Keratinocyte (primary cell): ENCODE measurements at regions not wholly inside any gene's neighbourhood (a gene's known extent, or its start where the extent isn't known, plus 50 kb on each side); places are given as distances from the start of the nearest gene placed in this dataset.

Experiments used
- DNase-seq: peaks from one replicate; pipeline ENCODE4 v3.0.0-alpha.2; 2011; ENCODE audit warnings: low read depth, missing footprints, low spot score
- FAIRE-seq: peaks from 2 replicates; lab custom pipeline; 2011; peaks lifted over from hg19 to GRCh38; lab: Jason Lieb, UNC
- H2AFZ ChIP-seq: 2 replicates; pipeline ENCODE4 v1.6.0; 2012; ENCODE audit warnings: low read length, control low read depth, inconsistent platforms; ENCODE audit not compliant: control insufficient read depth
- H3K27ac ChIP-seq: 2 replicates; pipeline ENCODE4 v1.5.1; 2011; ENCODE audit warnings: low read length; ENCODE audit not compliant: control insufficient read depth, insufficient read depth
- H3K27me3 ChIP-seq: 3 replicates; pipeline ENCODE4 v1.6.0; 2011; ENCODE audit warnings: low read length; ENCODE audit not compliant: control insufficient read depth, insufficient read depth; ENCODE audit errors: extremely low read depth
- H3K36me3 ChIP-seq, 2 experiments: 2 replicates in 1 of 2; 3 replicates in 1 of 2; pipeline ENCODE4 v1.5.1; 2011; ENCODE audit warnings: low read length in 2 of 2, mild to moderate bottlenecking in 1 of 2; ENCODE audit not compliant: control insufficient read depth in 2 of 2, insufficient read depth in 2 of 2; ENCODE audit errors: extremely low read depth in 1 of 2
- H3K4me1 ChIP-seq: 3 replicates; pipeline ENCODE4 v1.5.1; 2011; ENCODE audit warnings: low read length; ENCODE audit not compliant: control insufficient read depth, insufficient read depth; ENCODE audit errors: extremely low read depth
- H3K4me2 ChIP-seq: 3 replicates; pipeline ENCODE4 v1.6.0; 2011; ENCODE audit warnings: low read depth, low read length; ENCODE audit not compliant: control insufficient read depth, insufficient read depth; ENCODE audit errors: extremely low read depth
- H3K4me3 ChIP-seq, 3 experiments: fragments of 200-600 bp in 1 of 3; sonication (generic) in 1 of 3; 2 replicates in 2 of 3; 3 replicates in 1 of 3; pipeline ENCODE4 v1.5.1; 2011 to 2016; ENCODE audit warnings: low read length in 3 of 3, mild to moderate bottlenecking in 3 of 3, control low read depth in 2 of 3, inconsistent platforms in 1 of 3, low read depth in 1 of 3, mixed read lengths in 1 of 3, mixed run types in 1 of 3, moderate library complexity in 1 of 3; ENCODE audit not compliant: control insufficient read depth in 2 of 3, insufficient read depth in 2 of 3; ENCODE audit errors: extremely low read depth in 1 of 3
- H3K79me2 ChIP-seq: 2 replicates; pipeline ENCODE4 v1.6.0; 2012; ENCODE audit warnings: low read length; ENCODE audit not compliant: control insufficient read depth, insufficient read depth
- H3K9ac ChIP-seq: 3 replicates; pipeline ENCODE4 v1.6.0; 2011; ENCODE audit warnings: low read length; ENCODE audit not compliant: control insufficient read depth, insufficient read depth; ENCODE audit errors: extremely low read depth
- H3K9me1 ChIP-seq: 3 replicates; pipeline ENCODE4 v1.6.0; 2011; ENCODE audit warnings: low read length; ENCODE audit not compliant: control insufficient read depth, insufficient read depth; ENCODE audit errors: extremely low read depth
- H3K9me3 ChIP-seq: 2 replicates; pipeline ENCODE4 v1.5.1; 2012; ENCODE audit warnings: low read depth, low read length; ENCODE audit not compliant: control insufficient read depth
- H4K20me1 ChIP-seq: 3 replicates; pipeline ENCODE4 v1.6.0; 2011; ENCODE audit warnings: low read length; ENCODE audit not compliant: control insufficient read depth, insufficient read depth; ENCODE audit errors: extremely low read depth
- EZH2 ChIP-seq: IDR thresholded peaks from one replicate; pipeline ENCODE4 v1.6.1; 2012; ENCODE audit warnings: inconsistent platforms, mild to moderate bottlenecking, low read length, moderate library complexity
- dilution Hi-C: fragments of 300-500 bp; cut with MboI; formaldehyde crosslinking; loops from one replicate; pipeline ENCODE4 v1.7.0; 2020; ENCODE audit warnings: low sequenced_read_pairs; ENCODE audit not compliant: extremely low pct_ligation_motif_present
- TF ChIP-seq, protein P1 (sequence below), 3 experiments: IDR thresholded peaks in 1 of 3; conservative IDR thresholded peaks in 1 of 3; optimal IDR thresholded peaks in 1 of 3; 2 replicates in 2 of 3; 3 replicates in 1 of 3; pipeline versions ENCODE3 to v1.5.1; 2011; ENCODE audit warnings: low read length in 3 of 3, mild to moderate bottlenecking in 3 of 3, moderate library complexity in 2 of 3, control low read depth in 1 of 3, inconsistent platforms in 1 of 3; ENCODE audit not compliant: insufficient read depth in 2 of 3; ENCODE audit errors: extremely low read depth in 1 of 3

DNA sequence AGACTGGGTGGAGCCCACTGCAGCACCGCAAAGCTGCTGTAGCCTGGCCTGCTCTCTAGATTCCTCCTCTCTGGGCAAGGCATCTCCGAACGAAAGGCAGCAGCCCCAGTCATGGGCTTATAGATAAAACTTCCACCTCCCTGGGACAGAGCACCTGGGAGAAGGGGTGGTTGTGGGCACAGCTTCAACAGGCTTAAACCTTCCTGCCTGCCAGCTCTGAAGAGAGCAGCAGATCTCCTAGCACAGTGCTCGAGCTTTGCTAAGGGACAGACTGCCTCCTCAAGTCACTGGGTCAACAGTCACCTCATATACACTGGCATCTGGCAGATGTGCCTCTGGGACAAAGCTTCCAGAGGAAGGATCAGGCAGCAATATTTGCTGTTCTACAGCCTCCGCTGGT, 117.3 kb downstream of the EHF start:
- Histone ChIP-seq H3K36me3 (no peaks in the 10 kb centered on the region), H4K20me1 (no peaks in the 10 kb centered on the region), H3K4me1 (no peaks in the 10 kb centered on the region), H3K4me2 (no peak overlapping the region), H3K4me3 (no peak overlapping the region), H3K9me3 (no peaks in the 10 kb centered on the region), H3K9me1 (no peaks in the 10 kb centered on the region), H3K9ac (no peak overlapping the region), H2AFZ (no peak overlapping the region), H3K27me3 (no peaks in the 10 kb centered on the region), H3K79me2 (no peaks in the 10 kb centered on the region), H3K27ac (no peak overlapping the region)
- DNase-seq, result no peak
- FAIRE-seq, result no peak
- TF ChIP-seq EZH2, result no peak
- TF ChIP-seq, protein P1, sequence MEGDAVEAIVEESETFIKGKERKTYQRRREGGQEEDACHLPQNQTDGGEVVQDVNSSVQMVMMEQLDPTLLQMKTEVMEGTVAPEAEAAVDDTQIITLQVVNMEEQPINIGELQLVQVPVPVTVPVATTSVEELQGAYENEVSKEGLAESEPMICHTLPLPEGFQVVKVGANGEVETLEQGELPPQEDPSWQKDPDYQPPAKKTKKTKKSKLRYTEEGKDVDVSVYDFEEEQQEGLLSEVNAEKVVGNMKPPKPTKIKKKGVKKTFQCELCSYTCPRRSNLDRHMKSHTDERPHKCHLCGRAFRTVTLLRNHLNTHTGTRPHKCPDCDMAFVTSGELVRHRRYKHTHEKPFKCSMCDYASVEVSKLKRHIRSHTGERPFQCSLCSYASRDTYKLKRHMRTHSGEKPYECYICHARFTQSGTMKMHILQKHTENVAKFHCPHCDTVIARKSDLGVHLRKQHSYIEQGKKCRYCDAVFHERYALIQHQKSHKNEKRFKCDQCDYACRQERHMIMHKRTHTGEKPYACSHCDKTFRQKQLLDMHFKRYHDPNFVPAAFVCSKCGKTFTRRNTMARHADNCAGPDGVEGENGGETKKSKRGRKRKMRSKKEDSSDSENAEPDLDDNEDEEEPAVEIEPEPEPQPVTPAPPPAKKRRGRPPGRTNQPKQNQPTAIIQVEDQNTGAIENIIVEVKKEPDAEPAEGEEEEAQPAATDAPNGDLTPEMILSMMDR (optimal IDR thresholded peaks at IDR 0.05 in 1 of 3, IDR thresholded peaks at IDR 0.05 in 1 of 3, conservative IDR thresholded peaks at IDR 0.05 in 1 of 3; ENCODE audit: extremely low read depth in 1 of 3, insufficient read depth in 2 of 3, low read length in 3 of 3), result no peak
- dilution Hi-C loops, result no loop called here

DNA sequence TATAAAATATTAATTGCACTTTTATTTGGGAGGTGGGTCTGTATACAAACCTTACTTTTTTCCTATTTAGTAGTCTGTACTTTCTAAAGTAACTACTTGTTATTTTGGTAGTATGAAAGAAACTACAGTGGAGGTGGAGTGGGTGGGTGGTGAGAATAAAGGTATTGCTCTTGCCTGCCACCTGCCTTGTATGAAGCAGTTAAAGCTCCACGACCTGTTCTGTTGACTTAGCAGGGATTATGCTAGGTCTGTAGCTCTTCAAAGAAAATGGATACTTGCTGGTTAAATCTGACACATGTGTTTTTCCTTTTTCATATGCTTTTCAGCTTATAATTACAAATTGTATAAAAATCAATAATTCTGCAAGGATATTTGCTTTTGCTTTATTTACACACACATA, 111.9 kb downstream of the EHF start:
- FAIRE-seq, result no peak
- dilution Hi-C loops, result no loop called here
- H4K20me1 ChIP-seq, result no peaks in the 10 kb centered on the region
- H3K4me2 ChIP-seq, result no peak overlapping the region
- no peak overlapping the region for H3K27ac ChIP-seq
- H3K36me3 ChIP-seq, result no peaks in the 10 kb centered on the region
- peaks cover 3% of the 10 kb centered on the region for H3K4me1 ChIP-seq
- H3K79me2 ChIP-seq, result no peaks in the 10 kb centered on the region
- no peak overlapping the region for H3K4me3 ChIP-seq
- H3K9me1 ChIP-seq, result no peaks in the 10 kb centered on the region
- no peak for DNase-seq
- H3K27me3 ChIP-seq, result no peaks in the 10 kb centered on the region
- TF ChIP-seq EZH2, result no peak
- TF ChIP-seq, protein P1 (optimal IDR thresholded peaks at IDR 0.05 in 1 of 3, IDR thresholded peaks at IDR 0.05 in 1 of 3, conservative IDR thresholded peaks at IDR 0.05 in 1 of 3; ENCODE audit: extremely low read depth in 1 of 3, insufficient read depth in 2 of 3, low read length in 3 of 3), result no peak
- H3K9me3 ChIP-seq, result no peaks in the 10 kb centered on the region
- H2AFZ ChIP-seq, result no peak overlapping the region
- H3K9ac ChIP-seq, result no peak overlapping the region
